Astrocyte of the spinal cord (primary cell): ENCODE measurements at regions not wholly inside any gene's neighbourhood (a gene's known extent, or its start where the extent isn't known, plus 50 kb on each side); places are given as distances from the start of the nearest gene placed in this dataset.

Experiments
- DNase-seq: peaks from one replicate; pipeline ENCODE4 v3.0.0; 2011; ENCODE audit warnings: low read depth, low spot score
- H3K4me3 ChIP-seq: 2 replicates; pipeline ENCODE4 v1.5.1; 2011; ENCODE audit warnings: low read depth, mild to moderate bottlenecking, low read length, moderate library complexity
- in situ Hi-C: cut with HindIII; loops from 2 replicates; pipeline ENCODE4 v1.10.0; 2017; ENCODE audit warnings: low sequenced_read_pairs
- TF ChIP-seq, protein P1 (sequence below): IDR thresholded peaks from 2 replicates; pipeline ENCODE4 v1.5.1; 2012; ENCODE audit warnings: low read depth, mild to moderate bottlenecking, low read length, inconsistent platforms

DNA sequence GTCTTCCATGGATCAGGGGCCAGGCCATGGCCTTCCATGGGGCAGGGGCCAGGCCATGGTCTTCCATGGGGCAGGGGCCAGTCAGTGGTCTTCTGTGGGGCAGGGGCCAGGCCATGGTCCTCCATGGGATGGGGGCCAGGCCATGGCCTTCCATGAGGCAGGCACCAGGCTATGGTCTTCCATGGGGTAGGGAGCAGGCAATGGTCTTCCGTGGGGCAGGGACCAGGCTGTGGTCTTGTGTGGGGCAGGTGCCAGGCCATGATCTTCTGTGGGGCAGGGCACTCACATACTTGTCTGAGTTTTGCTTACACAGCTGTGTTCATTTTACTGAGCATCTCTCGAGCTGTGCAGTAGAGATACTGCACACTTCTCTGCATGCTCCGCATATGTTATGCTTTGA, 57.3 kb upstream of the THBS2 start:
- TF ChIP-seq, protein P1, sequence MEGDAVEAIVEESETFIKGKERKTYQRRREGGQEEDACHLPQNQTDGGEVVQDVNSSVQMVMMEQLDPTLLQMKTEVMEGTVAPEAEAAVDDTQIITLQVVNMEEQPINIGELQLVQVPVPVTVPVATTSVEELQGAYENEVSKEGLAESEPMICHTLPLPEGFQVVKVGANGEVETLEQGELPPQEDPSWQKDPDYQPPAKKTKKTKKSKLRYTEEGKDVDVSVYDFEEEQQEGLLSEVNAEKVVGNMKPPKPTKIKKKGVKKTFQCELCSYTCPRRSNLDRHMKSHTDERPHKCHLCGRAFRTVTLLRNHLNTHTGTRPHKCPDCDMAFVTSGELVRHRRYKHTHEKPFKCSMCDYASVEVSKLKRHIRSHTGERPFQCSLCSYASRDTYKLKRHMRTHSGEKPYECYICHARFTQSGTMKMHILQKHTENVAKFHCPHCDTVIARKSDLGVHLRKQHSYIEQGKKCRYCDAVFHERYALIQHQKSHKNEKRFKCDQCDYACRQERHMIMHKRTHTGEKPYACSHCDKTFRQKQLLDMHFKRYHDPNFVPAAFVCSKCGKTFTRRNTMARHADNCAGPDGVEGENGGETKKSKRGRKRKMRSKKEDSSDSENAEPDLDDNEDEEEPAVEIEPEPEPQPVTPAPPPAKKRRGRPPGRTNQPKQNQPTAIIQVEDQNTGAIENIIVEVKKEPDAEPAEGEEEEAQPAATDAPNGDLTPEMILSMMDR, result no peak
- no peak overlapping the region for H3K4me3 ChIP-seq
- DNase-seq, result no peak
- in situ Hi-C loops, result no loop called here
